ENCODE measurements at regions not wholly inside any gene's neighbourhood (a gene's known extent, or its start where the extent isn't known, plus 50 kb on each side); places are given as distances from the start of the nearest gene placed in this dataset.
"Not testable (repeated sequence)": the region's sequence is repeated elsewhere in the genome, so short reads cannot be mapped to it uniquely, and the experiment has no call there.

- peak in 1 of 2 donors; percentile 23 for DNase-seq
These were observed 104.7 kb upstream of the SGK1 start for GRCh38 chr6:134422426-134423231.

GRCh38 chr6:134421501-134421900 is 103.6 kb upstream of the SGK1 start:
- no peak for DNase-seq

- DNase-seq = peak in 1 of 2 donors; percentile 18
These were observed 102.8 kb upstream of the SGK1 start for GRCh38 chr6:134420614-134421181.

DNA sequence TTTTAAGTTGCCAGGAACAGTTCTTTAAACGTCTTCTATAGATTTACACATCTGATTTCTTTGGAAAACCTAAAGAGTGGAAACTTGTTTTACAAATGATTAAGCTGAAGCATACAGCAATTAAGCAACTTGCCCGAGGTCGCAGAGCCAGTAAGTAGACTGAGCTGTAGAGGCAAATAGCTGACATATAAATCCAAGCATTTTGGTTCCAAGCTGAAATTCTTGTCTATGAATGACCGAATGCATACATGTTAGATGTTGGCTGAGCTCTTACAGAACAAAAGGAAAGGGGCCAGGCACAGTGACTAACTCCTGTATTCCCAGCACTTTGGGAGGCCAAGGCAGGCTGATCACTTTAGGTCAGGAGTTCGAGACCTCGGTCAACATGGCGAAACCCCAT is 101.8 kb upstream of the SGK1 start:
- DNase-seq = no peak

DNA sequence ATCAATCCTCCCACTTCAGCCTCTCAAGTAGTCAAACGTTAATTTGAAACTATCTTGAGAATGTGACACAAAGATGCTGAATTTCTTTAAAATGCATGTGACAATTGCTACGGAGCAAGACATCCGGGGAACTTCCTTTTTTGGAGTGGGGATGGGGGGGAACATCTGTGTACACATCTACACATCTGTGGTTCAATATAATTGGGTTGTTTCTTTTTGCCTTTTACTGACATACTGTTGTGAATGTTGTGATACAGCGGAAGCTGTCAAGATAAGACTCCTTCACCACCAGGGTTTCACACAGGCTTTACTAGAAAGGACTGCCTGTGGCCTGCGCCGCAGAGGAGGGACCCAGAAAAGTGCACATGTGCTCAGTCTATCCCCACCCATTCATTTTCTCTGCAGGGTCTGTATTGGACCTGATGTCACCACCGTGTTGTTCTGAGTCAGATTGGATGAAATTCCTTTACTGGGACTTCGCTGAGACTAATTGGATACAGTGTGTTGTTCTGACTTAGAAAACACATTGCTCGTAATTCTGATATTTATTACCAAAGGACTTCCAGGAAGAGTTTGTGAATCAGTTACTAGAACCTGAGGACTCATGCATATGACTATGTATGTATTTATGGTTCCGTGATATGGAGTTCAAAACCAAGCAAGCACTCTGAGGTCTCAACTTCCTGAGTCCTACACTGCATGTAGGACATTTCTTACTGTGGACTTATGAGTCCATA is 98.7 kb upstream of the SGK1 start:
- DNase-seq = no peak

DNA sequence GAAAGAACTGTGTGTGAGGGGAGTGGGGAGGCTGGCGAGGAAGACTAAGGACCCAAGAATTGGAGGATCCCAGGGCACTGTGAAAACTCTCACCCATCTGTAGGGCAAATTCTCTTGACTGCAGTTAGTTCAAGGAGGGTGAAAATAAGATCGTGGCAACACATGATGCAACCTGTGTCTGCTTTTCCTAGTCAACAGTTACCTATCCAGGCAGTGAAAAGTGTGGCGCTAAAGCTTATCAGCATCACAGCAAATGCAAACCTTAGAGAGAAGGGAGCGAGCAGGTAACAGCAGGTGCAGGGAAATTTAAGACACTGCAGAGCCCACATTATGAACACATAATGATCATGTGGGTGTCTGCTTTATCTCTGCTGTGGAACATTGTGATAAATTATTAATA is 97.7 kb upstream of the SGK1 start:
- no peak for DNase-seq

DNA sequence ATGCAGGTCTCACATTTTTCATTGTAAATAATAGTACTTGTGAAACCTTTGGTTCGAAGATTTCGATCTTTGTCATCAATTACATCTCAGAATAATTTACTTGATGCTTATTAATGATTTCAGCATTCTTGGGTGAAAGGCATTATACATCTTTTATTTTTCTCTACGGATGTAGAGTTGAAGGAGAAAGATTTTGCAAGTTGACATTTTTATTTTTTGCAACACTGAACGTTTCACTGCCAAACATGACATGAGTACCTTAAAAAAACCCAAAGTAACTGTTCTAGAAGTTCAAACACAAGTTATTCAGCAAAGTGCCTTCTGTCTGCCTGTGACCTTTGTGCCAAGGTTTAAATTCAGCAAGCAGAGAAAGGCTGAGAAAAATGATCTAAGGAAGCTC is 97.3 kb upstream of the SGK1 start:
- DNase-seq = no peak

GRCh38 chr6:134414793-134415192 is 96.9 kb upstream of the SGK1 start:
- DNase-seq = no peak

DNA sequence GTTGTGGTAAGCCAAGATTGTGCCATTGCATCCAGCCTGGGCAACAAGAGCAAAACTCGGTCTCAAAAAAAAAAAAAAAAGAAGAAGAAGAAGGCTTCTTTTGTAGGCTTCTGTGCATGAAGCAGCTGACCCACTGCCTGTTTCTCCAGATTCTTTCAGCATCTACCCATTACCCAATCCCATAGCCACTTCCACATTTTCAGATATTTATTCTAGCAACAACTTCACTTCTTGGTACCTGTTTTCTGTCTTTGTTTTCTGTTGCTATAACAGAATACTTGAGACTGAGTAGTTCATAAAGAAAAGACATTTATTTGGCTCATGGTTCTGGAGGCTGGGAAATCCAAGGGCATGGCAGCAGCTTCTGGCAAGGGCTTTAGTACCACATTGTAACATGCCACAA is 95.3 kb upstream of the SGK1 start:
- DNase-seq = peak; percentile 12 to 46

- no peak for DNase-seq
These were observed 92.6 kb upstream of the SGK1 start for GRCh38 chr6:134410541-134410940.

DNA sequence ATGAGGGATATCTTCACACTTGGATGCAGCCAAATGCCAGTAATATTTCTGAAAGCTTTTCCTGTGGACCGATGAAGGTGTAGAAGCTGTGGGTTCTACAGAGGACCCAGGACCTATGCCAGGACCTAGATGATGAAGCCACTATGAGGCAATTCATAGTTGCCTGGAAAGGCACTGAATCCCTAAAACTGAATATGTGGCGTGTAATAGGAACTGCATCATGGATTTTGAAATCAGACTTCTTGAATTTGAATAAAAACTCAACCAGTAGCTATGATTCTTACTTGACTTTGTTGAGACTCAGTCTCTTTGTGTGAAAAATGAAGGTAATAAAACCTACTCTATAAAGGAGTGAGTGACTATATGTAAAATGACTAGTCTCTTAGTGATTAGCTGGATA is 89.9 kb upstream of the SGK1 start:
- DNase-seq = no peak

- no peak for DNase-seq
These were observed 88.4 kb upstream of the SGK1 start for GRCh38 chr6:134406311-134406710.

- DNase-seq = no peak
These were observed 87.6 kb upstream of the SGK1 start for GRCh38 chr6:134405386-134406087.

DNA sequence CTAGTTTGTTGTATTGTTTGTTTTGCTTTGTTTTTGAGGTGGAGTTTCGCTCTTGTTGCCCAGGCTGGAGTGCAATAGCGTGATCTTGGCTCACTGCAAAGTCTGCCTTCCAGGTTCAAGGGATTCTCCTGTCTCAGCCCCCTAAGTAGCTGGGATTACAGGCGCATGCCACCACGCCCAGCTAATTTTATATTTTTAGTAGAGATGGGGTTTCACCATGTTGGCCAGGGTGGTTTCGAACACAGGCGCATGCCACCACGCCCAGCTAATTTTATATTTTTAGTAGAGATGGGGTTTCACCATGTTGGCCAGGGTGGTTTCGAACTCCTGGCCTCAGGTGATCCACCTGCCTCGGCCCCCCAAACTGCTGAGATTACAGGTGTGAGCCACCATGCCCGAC is 85.4 kb upstream of the SGK1 start:
- not testable (repeated sequence) for DNase-seq

- DNase-seq = no peak
These were observed 84.6 kb upstream of the SGK1 start for GRCh38 chr6:134402372-134402984.

DNA sequence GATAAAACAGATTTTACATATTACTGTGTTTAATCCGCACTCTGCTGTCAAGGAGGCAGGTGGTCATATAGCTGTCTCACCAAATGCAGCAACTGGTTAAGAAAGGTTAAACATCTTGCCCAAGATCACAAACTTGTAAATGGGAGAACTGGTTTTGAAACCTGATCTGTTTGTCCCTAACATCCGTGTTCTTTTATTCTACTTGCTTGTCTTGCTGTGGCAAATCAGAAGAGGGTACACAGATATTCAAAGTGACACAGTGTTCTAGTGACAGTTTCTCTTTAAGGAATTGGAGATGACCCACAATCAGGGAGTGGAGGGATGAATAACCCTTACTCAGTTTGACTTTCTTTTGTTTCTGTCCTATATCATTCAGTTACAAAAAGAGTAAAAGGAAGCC is 83.0 kb upstream of the SGK1 start:
- no peak for DNase-seq

DNA sequence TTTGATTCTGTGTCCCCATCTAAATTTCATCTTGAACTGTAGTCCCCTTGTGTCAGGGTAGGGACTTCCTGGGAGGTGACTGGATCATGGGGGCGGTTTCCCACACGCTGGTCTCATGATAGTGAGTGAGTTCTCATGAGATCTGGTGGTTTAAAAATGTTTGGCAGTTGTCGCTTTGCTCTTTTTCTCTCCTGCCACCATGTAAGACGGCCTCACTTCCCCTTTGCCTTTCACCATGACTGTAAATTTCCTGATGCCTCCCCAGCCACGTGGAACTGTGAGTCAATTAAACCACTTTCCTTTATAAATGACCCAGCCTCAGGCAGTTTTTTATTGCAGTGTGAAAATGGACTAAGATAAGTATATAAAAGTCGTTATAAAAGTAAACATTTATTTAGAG is 80.5 kb upstream of the SGK1 start:
- DNase-seq = peak in 1 of 2 donors; percentile 45

GRCh38 chr6:134397676-134398075 is 79.8 kb upstream of the SGK1 start:
- no peak for DNase-seq

- DNase-seq = no peak
These were observed 77.0 kb upstream of the SGK1 start for GRCh38 chr6:134394905-134395304.

GRCh38 chr6:134394208-134394607 is 76.3 kb upstream of the SGK1 start:
- DNase-seq = no peak

- DNase-seq = no peak
These were observed 73.3 kb upstream of the SGK1 start for GRCh38 chr6:134391205-134391604.

DNA sequence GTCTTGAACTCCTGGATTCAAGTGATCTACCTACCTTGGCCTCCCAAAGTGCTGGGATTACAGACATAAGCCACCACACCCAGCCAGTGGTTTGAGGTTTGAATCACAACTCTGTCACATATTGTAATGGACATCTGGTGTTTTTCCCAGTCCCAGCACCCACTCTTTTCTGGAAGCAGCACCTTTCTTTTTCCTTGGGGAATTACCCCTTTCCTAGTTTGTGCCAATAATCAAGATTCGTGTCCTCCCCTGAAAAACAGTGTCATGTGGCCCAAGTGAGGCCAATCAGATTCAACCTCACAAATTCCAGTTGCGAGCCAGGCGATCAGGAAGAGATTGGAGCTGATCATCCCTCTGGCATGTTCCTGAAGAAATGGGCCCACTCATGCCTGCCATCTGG is 71.7 kb upstream of the SGK1 start:
- no peak for DNase-seq

DNA sequence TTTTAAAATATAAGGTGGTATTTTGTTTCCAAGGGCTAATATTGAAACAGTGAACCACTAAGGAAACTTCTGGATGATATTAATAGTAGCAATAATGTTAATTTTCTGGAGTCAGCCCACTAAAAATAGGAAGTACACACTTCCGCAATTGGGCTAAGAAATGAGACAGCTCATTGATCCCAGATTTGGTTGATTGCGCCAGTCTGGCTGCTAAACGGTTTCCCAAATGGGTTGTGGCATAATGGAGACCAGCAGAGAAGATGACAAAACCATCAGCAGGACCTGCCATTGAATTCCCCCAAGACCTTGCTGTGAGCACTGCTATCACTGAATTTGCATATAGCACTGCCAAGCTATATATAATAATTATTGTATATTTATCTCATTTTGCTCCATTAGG is 71.2 kb upstream of the SGK1 start:
- peak in 1 of 2 donors; percentile 60 for DNase-seq
